Hepatic stellate cell (primary cell): ENCODE measurements at regions not wholly inside any gene's neighbourhood (a gene's known extent, or its start where the extent isn't known, plus 50 kb on each side); places are given as distances from the start of the nearest gene placed in this dataset.

Source experiments
- DNase-seq: peaks from one replicate; pipeline ENCODE4 v3.0.0; 2011; ENCODE audit warnings: low spot score

DNA sequence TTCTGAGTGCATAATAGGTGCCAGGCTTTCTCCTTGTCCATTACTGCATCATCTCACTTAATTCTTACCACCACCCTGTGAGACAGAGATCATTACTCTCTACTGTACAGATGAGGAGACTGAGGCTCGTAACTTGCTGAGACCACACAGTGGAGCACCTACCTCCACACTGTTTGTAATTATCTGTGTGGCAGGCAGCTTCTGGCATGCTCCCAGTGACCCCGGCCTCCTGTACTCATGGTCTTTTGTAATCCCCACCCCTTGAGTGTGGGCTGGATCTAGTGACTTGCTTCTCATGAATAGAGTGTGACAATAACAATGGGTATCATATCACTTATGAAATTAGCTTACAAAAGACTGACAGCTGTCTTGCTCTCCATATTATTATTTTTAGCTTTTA lies 407.3 kb downstream of the MATN1 start:
- no peak for DNase-seq

DNA sequence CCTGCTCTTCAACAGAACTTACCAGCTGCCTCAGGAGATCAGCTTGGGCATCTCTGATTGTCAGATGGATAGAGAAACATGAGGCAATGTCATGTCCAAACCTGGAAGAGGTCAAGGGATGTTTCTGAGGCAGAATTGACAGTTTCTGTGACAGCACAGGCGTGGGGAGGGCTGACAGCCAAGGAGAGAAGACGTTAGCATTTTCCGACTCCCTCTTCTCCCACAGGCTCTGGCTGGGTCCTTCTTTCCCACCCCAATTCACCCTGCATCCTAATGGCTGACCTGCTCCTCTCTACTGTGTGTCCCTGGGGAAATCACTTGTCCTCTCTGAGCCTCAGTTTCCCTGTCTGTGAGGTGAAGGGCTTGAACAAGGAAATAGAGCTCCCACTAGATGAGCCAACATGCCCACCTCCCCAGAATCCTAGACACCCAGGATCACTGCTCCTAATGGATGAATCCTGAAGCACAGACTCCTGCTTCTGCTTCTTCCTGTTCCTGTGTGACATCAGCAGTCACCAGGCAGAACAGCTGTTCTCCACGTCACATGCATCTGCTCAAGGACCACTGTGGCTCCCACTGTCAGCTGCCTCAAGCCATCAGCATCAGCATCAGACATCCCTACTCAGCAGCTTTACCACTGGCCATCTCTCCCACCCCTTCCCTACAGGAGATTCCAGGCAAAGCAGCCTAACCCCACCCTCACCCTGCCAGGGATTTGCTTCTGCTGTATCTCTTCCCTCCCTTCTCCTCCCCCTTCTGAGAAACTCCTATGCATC lies 408.0 kb downstream of the MATN1 start:
- no peak for DNase-seq

DNA sequence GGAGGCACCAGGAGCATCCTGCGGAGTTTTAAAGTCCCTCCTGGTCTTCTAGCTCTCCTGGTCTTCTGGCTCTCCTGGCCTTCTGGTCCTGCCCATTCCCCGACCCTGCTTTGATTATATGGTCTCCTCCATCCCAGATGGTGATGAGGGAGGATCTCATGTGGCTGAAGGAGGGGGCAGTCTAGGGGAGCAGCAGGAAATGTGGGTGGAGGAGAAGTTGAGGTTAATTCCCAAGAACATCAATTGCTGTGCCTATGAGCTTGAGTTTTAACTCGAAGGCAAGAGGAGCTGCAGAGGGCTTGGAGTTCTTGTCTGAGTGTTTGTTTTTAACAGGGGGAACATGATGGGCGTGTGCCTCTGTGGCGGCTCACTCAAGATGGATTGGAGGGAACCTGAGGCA lies 408.8 kb downstream of the MATN1 start:
- DNase-seq: no peak

DNA sequence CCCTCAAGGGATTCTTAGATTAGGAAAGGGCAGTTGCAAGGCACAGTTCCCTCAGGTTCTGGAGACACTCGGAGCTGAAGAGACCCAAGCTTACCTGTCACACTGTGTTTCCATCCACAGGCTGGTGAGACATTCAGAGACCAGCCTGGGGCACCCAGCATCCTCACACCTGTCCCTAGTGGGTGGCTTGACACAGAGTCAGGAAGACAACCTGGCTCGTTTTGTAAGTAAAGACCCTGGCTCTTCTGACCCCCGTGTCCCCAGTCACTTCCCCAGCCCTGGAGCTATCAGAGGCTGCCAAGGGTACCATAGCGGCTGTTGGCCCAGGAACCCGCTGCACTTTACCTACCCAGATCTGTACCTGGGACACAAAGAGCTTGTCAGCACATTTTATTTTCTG lies 409.8 kb downstream of the MATN1 start:
- no peak for DNase-seq

DNA sequence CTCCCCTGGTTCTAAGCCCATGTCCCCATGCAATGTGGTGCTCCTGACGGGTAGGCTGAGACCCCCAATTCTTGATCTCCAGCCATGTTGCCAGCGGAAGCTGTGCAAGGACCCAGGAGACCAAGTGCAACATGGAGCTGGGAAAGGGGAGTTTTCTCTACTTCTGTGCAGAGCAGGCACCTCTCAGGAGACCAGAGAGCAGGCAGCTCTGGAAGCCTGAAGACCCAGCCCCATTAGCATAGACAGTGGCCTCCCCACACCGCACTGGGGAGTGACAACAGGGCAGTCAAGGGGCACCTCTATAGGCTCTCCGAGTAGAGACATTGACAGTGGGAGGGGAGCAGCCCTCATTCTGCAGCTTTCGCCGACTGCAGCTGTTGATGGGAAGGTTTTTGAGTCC lies 410.2 kb downstream of the MATN1 start:
- DNase-seq: no peak

DNA sequence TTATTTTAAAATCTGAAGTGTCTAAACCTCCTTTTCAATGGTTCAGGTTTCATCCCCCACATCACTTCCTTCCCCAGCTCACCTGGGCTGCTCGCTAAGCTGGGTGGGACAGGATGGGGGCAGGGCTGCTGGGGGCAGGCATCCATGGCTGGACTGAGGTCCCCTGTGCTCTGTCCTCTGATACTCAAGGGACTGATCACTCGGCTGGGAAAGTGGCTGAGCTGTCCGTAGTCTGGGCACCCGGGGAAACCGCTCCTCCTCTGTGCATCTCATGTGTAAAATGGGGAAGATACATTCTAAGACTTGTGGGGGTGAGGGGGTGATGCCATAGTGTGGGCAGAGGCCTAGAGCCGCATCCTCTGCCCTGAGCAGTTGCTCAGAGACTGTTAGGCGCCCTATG lies 411.2 kb downstream of the MATN1 start:
- no peak for DNase-seq

DNA sequence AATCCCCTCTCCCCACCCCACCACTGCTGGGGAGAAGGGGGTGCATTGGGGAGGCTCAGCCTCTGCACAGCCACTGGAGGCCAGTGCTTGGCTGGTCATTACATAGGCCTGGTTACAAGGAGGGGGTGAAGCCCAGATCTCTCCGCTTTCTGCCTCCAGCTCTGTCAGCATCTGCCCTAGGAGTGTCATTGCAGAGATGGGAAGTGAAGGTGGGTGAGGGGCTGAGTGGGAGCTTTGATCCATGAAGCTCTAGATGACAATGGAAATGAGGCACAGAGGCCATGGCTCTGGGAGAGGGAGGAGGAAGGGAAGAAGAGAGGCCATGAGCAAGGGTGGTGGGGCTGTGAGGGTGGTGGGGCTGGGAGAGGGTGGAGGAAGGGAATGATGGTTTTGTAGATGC lies 411.6 kb downstream of the MATN1 start:
- no peak for DNase-seq

DNA sequence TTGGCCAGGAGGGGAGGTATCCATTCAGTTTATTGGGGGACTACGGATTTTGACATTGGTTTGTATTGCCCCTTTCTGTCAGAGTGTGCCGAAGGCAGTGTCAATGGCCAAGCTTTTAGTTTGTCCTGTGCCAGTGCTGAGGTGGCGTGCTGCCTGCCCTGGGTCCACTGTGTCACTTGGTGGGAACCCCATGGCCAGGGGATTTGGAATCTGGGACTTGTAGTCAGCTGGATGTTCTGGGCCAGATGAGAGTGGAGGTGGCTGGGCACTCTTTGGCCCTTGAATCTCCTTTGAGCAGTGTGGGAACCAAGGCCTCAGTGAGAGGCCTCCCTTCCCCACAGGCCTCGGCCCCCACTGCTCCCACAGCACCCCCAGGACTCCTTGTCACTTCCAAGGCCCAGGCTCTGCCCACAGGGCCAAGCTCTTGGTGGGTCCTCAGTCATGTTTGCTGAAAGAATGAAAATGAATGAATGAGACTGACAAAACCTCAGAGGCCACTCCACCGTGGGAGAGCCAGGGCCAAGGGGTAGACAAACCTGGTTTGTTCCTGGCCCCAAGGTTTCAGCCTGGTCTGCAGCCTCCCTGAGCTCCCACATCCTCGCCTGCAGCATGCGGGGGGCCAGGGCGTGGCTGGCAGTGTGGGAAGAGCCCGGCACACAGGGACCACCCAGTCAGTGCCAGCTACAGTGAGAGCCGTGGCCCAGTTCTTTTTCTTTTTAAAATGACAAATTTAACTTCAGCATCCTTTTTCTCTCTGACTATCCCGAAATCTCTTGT lies 412.2 kb downstream of the MATN1 start:
- no peak for DNase-seq

DNA sequence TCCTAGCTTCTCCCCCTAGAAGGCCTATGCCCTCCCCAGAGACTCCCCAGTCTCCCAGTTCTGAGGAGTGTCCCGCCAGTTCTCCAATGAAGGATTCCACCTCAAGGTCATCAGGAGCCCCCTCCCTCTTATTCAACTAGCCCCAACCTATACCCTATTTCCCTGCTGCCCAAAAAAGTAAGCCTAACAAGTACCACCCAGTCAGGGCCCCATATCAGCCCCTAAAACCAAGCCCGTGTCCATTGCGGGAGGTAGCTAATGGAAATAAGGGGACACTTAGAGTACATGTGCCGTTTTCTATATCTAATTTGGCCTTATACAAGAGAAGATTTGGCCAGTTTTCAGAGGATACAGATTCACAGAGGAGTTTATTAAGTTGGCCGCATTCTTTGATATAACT lies 416.2 kb downstream of the MATN1 start:
- no peak for DNase-seq

DNA sequence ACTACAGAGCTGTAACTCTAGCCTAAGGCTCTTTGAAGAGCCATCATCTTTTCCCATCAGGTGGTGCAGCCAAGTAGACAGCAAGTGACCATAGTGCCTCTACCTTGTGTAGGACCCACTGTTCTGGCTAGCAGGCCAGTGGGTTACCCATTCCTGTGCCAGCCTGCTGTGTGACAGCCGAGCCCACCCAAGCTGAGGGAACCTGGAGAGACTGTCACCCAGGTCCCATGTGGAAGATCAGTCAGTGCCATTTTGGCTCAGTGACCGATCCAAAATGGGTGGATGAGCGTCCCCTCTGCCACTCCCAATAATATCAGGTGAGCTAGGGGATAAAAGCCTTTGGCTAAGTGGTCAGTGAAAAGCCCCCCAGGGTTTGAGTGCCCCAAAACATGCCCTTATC lies 417.9 kb downstream of the MATN1 start:
- no peak for DNase-seq

DNA sequence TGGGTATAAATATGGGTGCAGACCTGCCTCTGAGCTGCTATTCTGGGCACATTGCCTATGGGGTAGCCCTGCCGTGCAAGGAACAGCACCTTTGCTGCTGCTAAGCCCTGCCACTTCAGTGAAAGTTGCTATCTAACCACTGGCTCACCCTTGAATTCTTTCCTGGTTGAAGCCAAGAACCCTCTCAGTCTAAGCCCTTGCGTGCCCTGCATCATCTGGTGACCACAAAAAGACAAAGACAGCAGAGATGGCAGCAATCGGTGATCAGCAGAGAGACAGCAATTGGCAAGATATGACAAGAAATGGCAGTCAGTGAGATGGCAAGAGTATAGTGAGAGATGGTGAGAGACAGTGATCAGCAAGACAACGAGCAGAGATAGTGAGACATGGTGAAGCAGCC lies 418.3 kb downstream of the MATN1 start:
- no peak for DNase-seq

DNA sequence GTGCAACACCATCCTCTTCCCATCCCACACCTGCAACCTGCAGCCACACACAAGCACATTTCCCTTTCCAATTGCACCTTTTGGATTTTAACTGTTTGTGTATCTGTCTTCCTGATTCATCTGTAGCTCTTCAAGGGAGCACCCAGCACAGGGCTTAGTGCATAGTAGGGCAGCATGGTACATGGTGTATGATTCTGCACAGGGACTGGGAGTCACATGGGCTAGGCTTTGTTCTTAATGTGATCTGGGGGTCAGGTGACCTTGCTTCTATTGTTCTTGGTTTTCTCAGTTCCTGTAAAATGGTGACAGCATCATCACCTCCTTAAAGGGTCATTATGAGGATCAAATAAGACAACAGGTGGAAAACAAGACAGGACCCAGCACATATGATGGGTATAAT lies 419.3 kb downstream of the MATN1 start:
- DNase-seq: no peak

DNA sequence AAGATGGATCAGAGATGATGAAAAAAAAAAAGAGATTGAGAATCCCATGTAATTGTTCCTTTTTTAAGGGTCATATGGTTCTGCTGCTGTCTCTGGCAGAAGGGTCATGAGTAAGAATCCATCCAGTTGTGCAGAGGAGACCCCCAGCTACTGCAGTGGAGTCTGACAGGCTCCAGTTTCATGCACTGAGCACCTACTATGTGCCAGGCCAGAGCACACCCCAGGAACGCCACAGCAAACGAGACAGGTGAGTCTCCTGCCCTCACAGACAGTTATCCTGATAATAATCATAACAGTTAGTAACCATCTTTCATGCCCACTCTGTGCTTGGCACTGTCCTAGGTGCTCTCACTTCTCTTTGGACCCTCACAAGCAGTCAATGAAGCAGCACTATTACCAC lies 420.0 kb downstream of the MATN1 start:
- no peak for DNase-seq

DNA sequence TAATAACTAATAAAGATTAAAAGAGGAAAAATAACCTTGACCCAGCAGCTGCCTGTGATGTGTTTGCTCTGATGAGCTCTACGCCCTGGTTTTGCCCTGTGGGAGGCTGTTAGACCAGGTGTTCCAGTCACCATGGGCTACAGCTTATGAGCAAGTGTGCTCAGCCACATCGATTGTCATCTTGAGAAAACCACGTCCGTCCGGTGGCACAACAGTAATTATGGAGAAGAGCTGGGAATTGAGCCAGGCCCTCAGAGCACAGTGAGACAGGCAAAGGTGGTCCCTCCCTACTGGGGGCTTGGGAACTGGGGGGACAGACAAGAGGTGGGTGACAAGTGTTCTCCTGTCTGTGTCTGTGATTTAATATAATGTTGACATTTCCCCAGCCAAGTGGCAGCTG lies 420.5 kb downstream of the MATN1 start:
- DNase-seq: no peak

DNA sequence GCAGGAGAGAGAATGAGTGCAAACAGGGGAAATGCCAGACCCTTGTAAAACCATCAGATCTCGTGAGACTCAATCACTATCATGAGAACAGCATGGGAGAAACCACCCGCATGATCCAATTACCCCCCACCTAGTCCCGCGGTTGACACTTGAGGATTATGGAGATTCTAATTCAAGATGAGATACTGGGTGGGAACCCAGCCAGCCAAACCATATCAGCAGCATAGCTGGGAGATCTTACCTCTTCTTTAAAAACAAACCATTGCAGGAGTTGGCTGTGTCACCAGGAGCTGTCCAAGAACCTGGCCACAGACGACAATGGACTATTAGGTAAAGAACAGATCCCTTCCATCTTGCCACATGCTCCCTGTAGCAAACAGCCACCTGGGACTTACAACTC lies 422.7 kb downstream of the MATN1 start:
- DNase-seq: no peak

DNA sequence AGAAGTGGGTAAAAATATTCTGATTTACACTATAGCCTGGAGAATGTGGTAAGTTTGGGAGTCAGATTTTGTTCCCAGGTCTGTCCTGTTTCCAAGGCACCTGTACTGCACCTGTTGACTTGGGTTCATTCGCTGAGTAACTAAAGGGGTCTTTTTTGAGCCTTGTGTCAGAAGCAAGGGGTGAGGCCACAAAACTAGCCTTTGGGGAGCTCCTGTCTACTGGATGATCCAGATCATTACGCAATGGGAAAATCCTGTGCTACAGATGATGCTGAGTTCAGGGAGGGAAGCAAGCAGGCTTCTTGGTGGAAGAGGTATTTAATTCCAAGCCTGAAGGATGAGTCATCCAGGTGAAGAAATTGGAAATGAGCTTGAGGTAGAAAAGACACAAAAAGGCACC lies 424.0 kb downstream of the MATN1 start:
- DNase-seq: no peak

DNA sequence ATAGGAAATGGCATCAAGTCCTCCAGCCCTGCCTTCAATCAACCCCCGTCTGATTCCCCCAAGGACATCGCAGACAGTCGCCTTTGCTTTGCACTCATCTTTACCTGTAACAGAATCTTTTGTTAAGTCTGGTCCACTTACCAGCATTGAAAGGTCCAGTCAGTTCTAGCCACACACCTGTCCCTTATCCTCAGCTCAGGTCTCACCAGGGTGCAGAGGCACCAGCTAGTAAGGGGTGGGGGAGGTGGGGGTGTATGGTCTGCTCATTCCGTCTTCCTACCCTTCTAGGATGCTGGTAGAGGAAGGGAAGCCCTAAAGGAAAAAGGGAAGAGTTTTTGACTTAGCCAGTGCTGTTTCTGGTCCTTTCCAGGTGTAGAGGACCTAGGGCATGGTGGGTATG lies 427.7 kb downstream of the MATN1 start:
- DNase-seq: no peak

DNA sequence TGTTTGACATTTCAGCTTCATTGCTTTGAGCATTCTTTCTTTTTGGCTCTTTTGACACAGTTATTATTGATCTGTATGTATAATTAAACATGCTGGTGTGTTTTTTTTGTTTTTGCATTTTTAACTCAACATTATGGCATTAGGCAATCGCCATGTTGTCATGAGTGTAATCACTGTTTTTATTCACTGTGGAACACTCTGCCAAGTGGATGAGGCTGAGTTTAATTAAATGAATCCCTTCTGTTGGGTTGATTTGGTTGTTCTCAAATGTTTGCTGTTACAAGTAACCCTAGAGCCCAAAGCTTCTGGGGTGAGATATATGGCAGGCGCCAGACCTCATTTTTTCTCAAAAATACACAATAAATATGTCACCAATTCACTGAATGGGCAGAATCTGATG lies 428.1 kb downstream of the MATN1 start:
- DNase-seq: no peak

DNA sequence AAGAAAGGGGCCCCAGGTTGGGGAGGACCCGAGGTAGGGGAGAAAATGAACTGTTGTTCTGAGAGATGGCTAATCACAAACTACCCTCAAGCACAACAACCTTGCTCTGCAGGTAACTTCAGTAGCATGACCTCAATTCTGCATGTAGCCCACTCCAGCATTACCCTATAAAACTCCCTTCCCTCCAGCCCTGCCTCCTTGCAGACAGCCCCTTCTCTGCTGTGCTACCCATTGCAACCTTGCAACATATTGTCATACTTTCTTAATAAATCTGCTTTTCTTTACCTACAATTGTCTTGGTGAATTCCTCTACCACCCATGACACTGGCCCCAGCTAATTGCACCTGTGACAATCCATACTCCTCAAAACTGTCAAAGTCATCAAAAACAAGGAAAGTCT lies 428.9 kb downstream of the MATN1 start:
- DNase-seq: no peak

DNA sequence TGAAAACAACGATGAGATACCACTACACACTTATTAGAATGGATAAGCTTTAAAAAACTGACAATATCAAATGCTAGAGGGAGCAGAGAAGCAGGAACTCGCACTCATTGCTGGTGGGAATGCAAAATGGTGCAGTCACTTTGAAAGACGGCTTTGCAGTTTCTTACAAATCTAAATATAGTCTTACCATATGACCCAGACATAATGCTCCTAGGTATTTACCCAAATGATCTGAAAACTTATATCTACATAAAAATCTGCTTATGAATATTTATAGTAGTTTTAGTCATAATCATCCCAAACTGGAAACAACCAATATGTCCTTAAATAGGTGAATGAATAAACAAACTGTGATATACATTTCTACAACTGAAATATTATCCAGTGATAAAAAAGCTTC lies 430.9 kb downstream of the MATN1 start:
- no peak for DNase-seq

DNA sequence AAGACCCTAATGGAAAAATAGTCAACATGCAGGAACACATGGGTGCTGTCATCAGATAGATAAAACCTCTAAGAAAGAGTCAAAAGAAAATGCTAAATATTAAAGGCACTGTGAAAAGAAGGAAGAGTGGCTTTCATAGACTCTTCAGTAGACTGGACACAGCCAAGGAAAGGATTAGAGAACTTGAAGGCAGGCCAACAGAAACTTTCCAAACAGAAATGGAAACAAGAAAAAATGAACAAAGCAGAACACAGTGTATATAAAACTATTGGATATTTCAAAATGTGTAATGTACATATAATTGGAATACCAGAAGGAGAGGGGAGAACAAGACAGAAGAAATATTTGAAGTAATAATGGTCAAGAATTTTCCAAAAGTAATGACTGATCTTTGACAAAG lies 431.9 kb downstream of the MATN1 start:
- no peak for DNase-seq

DNA sequence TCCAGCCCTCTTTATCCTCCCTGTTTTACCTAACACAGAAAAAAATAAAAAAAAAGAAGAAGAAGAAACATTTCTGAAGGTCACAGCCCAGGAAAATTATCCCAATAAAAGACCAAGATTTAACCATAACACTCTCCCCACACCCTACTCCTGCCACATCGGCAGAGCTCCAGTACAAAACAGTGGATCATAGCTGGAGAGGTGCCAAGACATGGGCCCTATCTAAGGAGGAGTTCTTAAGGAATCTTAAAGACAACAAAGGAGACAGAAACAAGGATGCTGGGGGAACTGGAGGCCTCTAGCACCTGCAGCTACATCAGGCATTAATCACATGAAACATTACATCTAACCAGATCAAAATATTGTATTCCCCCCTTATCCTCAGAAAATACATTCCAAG lies 432.8 kb downstream of the MATN1 start:
- no peak for DNase-seq

DNA sequence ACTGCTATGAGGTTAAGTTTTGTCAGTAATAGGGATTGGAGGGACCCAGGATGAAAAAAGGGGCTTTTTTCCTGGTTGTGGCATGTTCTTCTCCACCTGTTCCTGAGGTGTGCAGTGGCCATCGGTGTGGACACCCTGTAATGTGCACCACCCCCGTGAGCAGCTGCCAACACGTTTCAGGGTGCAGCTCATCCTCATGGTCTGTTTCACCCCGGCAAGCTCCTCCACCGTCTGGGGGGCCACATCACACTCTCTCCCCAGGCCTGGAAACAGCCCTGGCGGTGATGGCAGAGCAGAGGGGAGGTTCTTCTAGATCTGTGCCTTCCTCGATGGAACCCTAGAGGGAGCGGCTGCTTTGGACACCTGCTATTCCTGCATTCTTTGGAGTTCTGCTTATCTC lies 435.4 kb downstream of the MATN1 start:
- no peak for DNase-seq
